ENCODE measurements at regions not wholly inside any gene's neighbourhood (a gene's known extent, or its start where the extent isn't known, plus 50 kb on each side); places are given as distances from the start of the nearest gene placed in this dataset.

GRCh38 chr16:11495066-11495407 is 91.7 kb downstream of the LITAF start:
- TF ChIP-seq EZH2phosphoT487 (IDR thresholded peaks at IDR 0.05; ENCODE audit: insufficient read depth, low read depth) (no peak), EZH2 (IDR thresholded peaks at IDR 0.05; ENCODE audit: insufficient read depth, poor library complexity, severe bottlenecking) (no peak)
